ENCODE measurements at regions not wholly inside any gene's neighbourhood (a gene's known extent, or its start where the extent isn't known, plus 50 kb on each side); places are given as distances from the start of the nearest gene placed in this dataset.

DNA sequence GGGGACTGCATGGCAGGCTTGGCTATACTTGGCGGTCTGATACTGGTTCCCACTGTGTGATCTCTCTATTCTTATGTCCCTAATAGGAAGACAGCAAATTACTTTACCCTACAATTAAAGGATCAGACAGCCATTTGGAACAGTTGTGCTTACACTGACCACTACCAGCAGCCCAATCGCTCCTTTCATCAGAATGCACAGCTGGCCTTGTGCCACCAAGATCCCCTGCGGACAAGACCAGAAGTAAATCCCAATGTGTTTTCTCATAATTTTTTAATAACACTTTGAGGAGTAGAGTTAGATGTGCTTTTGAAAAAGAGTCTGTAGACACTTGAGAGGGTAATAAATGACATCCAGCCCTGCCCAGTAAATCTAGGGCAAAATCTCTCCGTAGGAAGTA is 297.2 kb upstream of the ZNF32 start:
- H3K9ac ChIP-seq (replicated peaks in 1 of 4; ENCODE audit: extremely low read depth in 1 of 4, low read depth in 3 of 4, low read length in 3 of 4) = no peak overlapping the region
- H3K9me3 ChIP-seq (ENCODE audit: insufficient read depth in 2 of 2, low read depth in 1 of 2, low read length in 1 of 2) = 0 out of 4 replicates have a peak, but pooled peaks cover 0 to 2% of the 10 kb centered on the region in 2 experiments
- H3K14ac ChIP-seq (ENCODE audit: insufficient read length) = no peak overlapping the region
- H3K4me3 ChIP-seq (ENCODE audit: extremely low read depth in 1 of 4, insufficient read depth in 2 of 4, low read depth in 3 of 4, low read length in 4 of 4) = no peak overlapping the region
- H3K56ac ChIP-seq (replicated peaks; ENCODE audit: insufficient read length, low read depth, low read length) = no peak overlapping the region
- H3K27me3 ChIP-seq (replicated peaks in 1 of 4; ENCODE audit: control insufficient read depth in 3 of 4, extremely low read depth in 1 of 4, insufficient read depth in 3 of 4, low read length in 3 of 4) = no peaks in the 10 kb centered on the region
- H3K27ac ChIP-seq (ENCODE audit: low read depth, low read length) = no peak overlapping the region
- no peak overlapping the region for H2AFZ ChIP-seq (ENCODE audit: low read length)
- no peak overlapping the region for H3K18ac ChIP-seq (ENCODE audit: extremely low read depth, low read length)
- no peaks in the 10 kb centered on the region for H3K79me2 ChIP-seq (ENCODE audit: control insufficient read depth in 1 of 2, insufficient read depth in 2 of 2, low read length in 2 of 2)
- no peak overlapping the region for H2BK20ac ChIP-seq (ENCODE audit: low read length)
- no peak for FAIRE-seq
- no peak overlapping the region for H4K5ac ChIP-seq (ENCODE audit: insufficient read length, low read depth, low read length)
- H4K91ac ChIP-seq (replicated peaks; ENCODE audit: insufficient read length, low read length) = no peak overlapping the region
- no peaks in the 10 kb centered on the region for H3K79me1 ChIP-seq (ENCODE audit: low read depth, low read length)
- no peak overlapping the region for H4K8ac ChIP-seq (ENCODE audit: extremely low read depth, insufficient read depth, low read length)
- H2BK15ac ChIP-seq (ENCODE audit: low read length) = no peak overlapping the region
- no peak for DNase-seq (ENCODE audit: low read depth in 1 of 2, low spot score in 2 of 2)
- ChIA-PET CTCF (ENCODE audit: partially characterized antibody) (interaction anchor here (0.6 to 1.0 kb wide), 2 partner anchors 56 to 255 kb away, joined by 3 read pairs; no protein-coding TSS in a partner anchor), POLR2A (ENCODE audit: partially characterized antibody) (no interaction called here)
- H3K4me1 ChIP-seq (replicated peaks in 1 of 4; ENCODE audit: control insufficient read depth in 3 of 4, insufficient read depth in 4 of 4, low read length in 3 of 4) = no peaks in the 10 kb centered on the region
- H3K4ac ChIP-seq (replicated peaks; ENCODE audit: insufficient read length, low read depth, low read length) = no peak overlapping the region
- no peak overlapping the region for H2BK12ac ChIP-seq (ENCODE audit: low read depth, low read length)
- H4K20me1 ChIP-seq (replicated peaks in 1 of 2; ENCODE audit: control insufficient read depth in 1 of 2, insufficient read depth in 2 of 2, low read length in 2 of 2) = no peaks in the 10 kb centered on the region
- H3K4me2 ChIP-seq (ENCODE audit: insufficient read depth in 1 of 2, low read depth in 2 of 2, low read length in 2 of 2) = no peak overlapping the region
- H3K36me3 ChIP-seq (ENCODE audit: control insufficient read depth in 2 of 4, insufficient read depth in 4 of 4, low read length in 3 of 4) = no peaks in the 10 kb centered on the region
- no peak overlapping the region for H2AK5ac ChIP-seq (ENCODE audit: low read depth, low read length)
- H2BK5ac ChIP-seq (ENCODE audit: low read depth, low read length) = no peak overlapping the region
- WGBS, 2 experiments (ENCODE audit: extremely low coverage in 1 of 2, insufficient coverage in 1 of 2, insufficient read length in 1 of 2, insufficient replicate concordance in 2 of 2, low coverage in 1 of 2, low lambda C conversion rate in 2 of 2, missing lambda C conversion rate in 1 of 2) = 92% methylated on average over 4 of the region's 4 CpGs; no CpG with 5 or more reads in 1 of the 2 experiments
- 0 out of 2 replicates have a peak, but pooled peaks cover 1% of the 10 kb centered on the region for H3K23me2 ChIP-seq (ENCODE audit: low read depth, low read length)
- no peak overlapping the region for H3K23ac ChIP-seq (ENCODE audit: insufficient read length)
- H2BK120ac ChIP-seq (replicated peaks; ENCODE audit: low read depth, low read length) = no peak overlapping the region
- TF ChIP-seq GABPA (IDR thresholded peaks at IDR 0.05; ENCODE audit: borderline replicate concordance, insufficient read depth, low read length) = no peak
- no peak for TF ChIP-seq TCF12 (IDR thresholded peaks at IDR 0.05; ENCODE audit: low read depth, low read length)
- TF ChIP-seq, protein P1, sequence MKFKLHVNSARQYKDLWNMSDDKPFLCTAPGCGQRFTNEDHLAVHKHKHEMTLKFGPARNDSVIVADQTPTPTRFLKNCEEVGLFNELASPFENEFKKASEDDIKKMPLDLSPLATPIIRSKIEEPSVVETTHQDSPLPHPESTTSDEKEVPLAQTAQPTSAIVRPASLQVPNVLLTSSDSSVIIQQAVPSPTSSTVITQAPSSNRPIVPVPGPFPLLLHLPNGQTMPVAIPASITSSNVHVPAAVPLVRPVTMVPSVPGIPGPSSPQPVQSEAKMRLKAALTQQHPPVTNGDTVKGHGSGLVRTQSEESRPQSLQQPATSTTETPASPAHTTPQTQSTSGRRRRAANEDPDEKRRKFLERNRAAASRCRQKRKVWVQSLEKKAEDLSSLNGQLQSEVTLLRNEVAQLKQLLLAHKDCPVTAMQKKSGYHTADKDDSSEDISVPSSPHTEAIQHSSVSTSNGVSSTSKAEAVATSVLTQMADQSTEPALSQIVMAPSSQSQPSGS (IDR thresholded peaks at IDR 0.05; ENCODE audit: low read length) = no peak
- no peak for TF ChIP-seq CHD2 (IDR thresholded peaks at IDR 0.05; ENCODE audit: low read length)
- no peak for TF ChIP-seq KDM4A (IDR thresholded peaks at IDR 0.05; ENCODE audit: low read depth, low read length, severe bottlenecking)
- no peak for TF ChIP-seq CREB1 (IDR thresholded peaks at IDR 0.05)
- TF ChIP-seq SP2 (IDR thresholded peaks at IDR 0.05; ENCODE audit: low read length) = no peak
- TF ChIP-seq BRCA1 (IDR thresholded peaks at IDR 0.05; ENCODE audit: low read depth, low read length) = no peak
- TF ChIP-seq PHF8 (conservative IDR thresholded peaks at IDR 0.05; ENCODE audit: low read depth, low read length) = no peak
- no peak for TF ChIP-seq HDAC6 (IDR thresholded peaks at IDR 0.05; ENCODE audit: low read depth, low read length)
- no peak for TF ChIP-seq KDM1A (IDR thresholded peaks at IDR 0.05; ENCODE audit: borderline replicate concordance, low read length)

Data from H1 (cell line).